CD4-positive, alpha-beta T cell treated with Interleukin-12 subunit alpha and Interleukin-12 subunit beta, for 1 hour (primary cell): ENCODE measurements at regions not wholly inside any gene's neighbourhood (a gene's known extent, or its start where the extent isn't known, plus 50 kb on each side); places are given as distances from the start of the nearest gene placed in this dataset.

Experiments
- DNase-seq: peaks from one replicate; pipeline ENCODE4 v3.0.0-alpha.2; 2020

DNA sequence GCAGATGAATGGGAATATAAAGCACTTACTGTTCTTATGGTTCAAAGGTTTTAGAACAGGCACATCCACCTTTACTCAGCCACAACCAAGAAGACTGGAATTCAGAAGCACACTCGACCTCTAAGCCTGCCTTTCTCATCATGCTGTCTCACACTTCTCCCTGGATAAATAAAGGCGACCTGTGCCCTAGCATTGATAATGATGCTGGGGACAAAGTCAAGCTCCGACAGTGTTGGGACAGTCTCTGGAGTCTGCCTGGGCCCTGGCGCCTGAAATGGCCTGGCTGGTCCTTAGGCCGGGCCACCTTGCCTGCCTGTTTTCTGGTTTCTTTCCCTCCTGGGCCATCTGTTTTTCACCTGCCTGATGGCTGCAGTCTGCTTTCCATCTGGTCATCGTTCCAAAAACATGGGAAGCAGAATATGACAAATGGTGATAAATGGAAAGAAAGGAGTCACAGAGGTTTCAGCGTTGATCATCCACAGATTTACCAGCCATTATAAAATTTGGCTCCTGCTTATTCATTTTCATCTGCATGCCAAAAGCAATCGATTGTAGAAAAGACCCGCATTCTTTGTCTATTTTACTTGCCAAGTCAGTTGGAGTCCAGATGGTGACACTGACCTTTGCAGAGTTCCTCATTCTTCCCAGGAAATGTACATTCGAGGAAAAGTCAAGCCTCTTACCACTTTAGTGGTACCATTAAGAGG, 91.2 kb upstream of the KCNJ15 start:
- no peak for DNase-seq

GRCh38 chr21:38166173-38166535, 90.6 kb upstream of the KCNJ15 start:
- no peak for DNase-seq

DNA sequence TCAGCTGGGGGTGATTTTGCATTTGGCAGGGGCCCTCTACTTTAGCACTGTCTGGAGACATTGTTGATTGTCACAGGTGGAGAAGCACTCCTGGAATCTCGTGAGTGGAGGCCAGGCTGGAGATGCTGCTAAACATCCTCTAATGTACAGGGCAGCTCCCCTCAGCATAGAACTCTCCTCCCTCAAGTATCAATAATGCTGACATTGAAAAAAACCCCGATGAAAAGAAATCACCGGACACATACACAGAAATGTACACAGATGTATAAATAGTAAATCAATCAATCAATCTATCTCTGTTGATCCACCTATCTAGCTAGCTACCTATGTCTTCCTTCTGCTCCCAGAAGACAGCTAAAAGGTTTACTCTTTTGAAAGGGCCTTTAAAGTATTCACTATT, 89.4 kb upstream of the KCNJ15 start:
- DNase-seq: no peak

- DNase-seq: no peak
These were observed 86.5 kb upstream of the KCNJ15 start for GRCh38 chr21:38170283-38170682.

- DNase-seq: no peak
These were observed 85.8 kb upstream of the KCNJ15 start for GRCh38 chr21:38170704-38171682.

DNA sequence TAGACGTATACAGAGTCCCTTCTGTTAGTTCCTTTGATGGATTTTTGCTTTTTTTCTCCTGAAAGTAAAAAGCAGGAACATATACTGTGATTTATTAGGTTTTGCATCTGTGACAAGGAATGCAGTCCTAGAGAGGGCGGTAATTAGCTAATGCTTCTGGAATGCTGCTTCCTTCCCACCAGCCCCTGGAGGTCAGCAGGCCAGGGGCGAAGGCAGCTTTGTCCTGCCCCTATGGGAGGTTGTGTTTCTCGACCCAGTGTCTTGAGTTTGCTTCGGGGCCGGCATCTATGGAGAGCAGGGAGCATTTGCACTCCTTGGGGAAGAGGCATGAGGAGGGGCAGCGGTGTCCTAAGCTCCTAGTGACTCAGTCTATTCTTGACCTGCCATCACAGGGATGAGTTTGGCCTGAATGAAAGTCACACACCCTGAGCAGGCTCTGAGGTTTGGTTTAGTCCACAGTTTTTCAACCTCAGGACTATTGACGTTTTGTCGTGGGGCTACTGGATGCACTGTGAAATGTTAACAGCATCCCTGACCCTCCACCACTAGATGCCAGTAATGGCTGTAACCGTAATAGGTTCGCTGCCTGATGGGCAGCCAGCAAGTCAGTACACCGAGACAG, 85.0 kb upstream of the KCNJ15 start:
- DNase-seq: no peak

DNA sequence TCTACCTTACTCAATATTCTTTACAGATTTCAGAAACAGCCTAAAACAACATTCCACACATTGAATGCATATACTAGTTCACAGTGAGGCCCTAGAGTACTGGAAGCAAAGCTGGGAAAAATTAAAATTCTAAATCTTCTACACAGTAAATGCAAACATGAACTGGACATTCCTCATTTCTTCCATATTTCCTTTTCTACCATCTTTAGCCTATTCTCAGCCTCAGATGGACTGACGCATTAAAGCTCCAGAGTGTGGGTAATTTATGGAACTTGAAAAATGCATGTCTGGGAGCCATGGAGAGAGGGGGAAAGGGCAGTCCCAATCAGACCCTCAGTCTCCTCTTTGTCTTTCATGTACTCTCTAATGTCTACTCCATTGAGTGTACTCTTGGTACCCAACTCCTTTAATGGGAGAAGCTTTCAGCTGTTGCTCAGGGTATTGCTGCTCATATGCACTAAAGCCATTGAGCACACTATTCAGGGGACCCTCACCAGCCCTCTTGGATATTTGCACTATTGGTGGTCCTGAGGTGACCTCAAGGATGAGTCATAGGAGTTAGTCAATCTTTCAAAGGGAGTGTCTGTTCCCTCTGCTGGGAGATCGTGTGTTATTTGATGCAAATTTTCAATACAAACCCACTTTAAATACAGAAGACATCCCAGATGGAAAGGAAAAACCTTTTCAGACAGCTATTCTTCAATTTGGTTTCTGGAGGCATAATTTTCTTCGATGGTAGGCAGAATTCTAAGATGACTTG, 83.3 kb upstream of the KCNJ15 start:
- DNase-seq: no peak

DNA sequence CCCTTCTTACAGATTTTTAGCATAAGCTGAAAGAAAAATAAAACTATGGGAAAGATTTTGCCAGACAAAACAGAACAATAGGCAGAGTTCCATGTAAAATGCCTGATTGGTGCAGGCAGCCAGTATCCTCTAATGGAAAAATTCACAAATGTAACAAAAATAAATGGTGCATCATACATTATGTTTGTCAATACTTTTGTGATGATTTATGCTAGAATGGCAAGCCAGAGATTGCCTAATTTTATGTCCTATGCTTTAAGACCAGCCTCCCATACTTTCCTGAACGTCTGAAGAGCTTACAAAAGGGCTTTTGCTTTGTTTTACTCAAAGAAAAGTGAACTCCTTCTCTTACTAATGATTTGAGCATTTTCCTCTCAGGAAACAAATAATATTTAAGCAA, 81.5 kb upstream of the KCNJ15 start:
- no peak for DNase-seq

GRCh38 chr21:38177919-38178652, 78.7 kb upstream of the KCNJ15 start:
- no peak for DNase-seq

DNA sequence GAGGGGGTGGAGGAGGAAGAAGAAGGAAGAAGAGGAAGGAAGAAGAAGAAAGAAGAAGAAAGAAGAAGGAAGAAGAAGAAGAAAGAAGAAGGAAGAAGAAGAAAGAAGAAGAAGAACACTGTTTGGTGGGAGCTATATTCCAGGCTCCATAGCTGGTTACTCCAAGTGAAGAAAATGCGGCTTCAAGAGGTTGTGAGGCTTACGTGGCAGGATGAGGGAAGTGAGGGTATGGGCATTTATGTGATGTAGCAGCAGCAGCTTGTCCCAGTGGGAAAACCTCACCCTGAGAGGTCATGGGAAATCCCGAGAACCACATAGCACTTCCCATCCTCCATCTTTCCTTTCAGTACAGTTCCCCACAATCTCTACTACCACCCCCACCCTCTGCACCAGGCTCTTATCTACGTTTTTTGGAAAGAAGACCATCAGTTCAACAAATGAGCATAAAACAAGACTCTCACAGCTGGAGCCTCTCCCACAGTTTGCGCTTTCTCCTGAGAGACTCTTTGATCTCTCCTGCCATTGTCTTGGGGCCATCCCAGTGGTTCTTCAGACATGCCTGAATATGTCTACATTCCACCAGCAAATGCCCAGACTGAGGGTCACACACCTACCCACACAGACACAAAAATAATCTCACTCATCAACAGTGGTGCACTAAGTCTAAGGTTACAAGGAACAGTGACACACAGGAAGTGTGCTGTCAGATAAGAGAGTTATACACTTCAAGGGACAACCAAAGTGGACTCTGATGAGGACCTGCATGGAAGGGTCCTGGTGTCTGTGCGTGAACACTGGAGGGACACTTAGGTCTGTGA, 77.9 kb upstream of the KCNJ15 start:
- DNase-seq: no peak

GRCh38 chr21:38179511-38179910, 77.3 kb upstream of the KCNJ15 start:
- no peak for DNase-seq

- no peak for DNase-seq
These were observed 75.7 kb upstream of the KCNJ15 start for GRCh38 chr21:38181096-38181495.

DNA sequence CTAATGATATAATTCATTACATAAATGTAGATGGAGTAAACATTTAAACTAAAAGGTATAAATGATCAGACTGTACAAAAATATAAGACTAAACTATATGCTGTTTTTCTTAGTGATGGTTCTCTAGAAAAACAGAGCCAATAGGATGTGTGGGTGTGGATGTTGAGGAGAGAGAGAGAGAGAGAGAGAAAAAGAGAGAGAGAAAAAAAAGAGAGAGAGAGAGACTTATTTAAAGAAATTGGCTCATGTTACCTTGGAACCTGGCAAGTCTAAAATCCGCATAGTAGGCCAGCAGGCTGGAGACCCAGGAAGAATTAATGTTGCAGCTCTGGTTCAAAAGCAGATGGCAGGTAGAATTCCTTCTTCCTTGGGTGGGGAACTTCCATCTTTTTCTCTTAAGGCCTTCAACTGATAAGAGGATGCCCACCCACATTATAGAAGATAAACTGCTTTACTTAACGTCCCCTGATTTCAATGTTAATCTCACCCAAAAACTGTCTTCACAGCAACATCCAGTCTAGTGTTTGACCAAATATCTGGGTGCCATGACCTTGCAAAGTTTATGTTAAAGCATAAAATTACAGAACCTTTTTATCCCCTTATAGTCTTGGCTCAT, 74.3 kb upstream of the KCNJ15 start:
- no peak for DNase-seq

GRCh38 chr21:38183961-38184360, 72.8 kb upstream of the KCNJ15 start:
- no peak for DNase-seq

GRCh38 chr21:38186661-38187270, 70.0 kb upstream of the KCNJ15 start:
- no peak for DNase-seq

GRCh38 chr21:38188037-38188436, 68.8 kb upstream of the KCNJ15 start:
- no peak for DNase-seq

DNA sequence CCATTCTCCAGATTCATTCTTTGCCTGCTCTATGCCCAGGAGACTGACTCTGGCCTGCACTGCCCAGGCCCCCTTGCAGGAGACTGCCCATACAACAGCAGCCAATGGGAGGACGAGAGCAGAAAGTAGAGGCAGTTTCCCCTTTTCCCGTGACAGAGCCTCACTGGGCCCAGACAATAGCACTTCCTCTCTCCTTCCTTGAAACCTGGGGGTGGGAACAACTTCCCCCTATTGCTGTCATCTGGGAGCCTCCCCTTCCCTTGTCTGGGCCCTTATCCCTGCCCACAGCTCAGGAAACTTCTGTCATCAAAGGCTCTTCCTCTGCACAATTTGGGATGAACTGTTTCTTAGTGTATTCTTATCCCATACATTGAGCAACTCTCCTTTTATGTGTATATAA, 60.8 kb upstream of the KCNJ15 start:
- DNase-seq: no peak

DNA sequence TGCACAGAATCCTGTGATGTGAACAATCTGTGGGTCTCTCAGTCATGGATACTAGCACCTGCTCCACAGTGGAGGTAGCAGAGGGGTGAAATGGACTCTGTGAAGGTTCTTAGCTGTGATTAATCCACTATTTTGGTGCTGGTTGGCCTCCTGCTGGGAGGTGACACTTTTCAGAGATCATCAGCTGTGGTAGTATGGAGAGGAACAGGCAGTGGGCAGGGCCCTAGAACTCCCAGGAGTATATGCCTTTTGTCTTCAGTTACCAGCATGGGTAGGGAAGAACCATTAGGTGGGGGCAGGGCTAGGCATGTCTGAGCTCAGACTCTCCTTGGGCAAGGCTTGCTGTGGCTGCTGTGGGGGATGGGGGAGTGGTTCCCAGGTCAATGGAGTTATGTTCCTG, 54.0 kb upstream of the KCNJ15 start:
- no peak for DNase-seq

DNA sequence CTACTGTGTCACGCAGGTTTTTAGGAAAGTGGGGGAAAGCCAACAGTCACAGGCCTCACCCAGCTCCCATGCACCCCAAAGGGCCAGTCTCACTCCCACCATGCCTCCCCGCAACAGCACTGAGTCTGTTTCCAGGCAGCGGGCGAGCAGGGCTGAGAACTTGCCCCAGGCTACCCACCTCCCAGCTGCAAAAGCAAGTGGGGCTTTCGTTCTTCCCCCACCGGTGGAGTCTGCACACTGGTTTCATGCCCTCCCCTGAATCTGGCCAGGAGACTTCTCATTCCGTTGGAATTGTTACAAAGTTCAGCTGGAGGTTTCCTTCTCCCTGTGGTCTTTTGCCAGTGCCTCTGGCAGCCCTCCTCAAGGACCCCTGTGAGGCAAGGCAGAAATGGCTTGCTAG, 53.6 kb upstream of the KCNJ15 start:
- DNase-seq: no peak

GRCh38 chr21:38205940-38206339, 50.9 kb upstream of the KCNJ15 start:
- no peak for DNase-seq

DNA sequence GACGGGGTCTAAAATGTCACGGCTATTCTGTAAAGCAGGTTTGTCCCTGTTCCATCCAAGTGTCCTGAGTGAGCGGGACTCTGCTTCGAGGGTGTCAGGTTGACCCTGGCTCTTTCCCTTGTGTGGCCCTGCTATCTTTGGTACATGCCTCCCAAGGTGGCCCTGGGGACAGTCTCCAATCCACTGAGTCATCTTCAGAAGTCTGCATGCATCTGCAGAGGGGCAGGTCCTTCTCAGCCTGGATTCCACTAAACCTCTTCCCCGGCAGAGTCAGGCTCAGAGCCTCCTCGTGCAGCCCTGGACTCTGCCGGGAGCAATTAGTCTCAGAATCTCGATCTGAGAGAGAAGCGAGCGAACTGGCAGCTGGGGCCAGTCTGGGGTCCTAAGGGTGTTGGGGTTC, 50.1 kb upstream of the KCNJ15 start:
- no peak for DNase-seq
